ENCODE measurements at regions not wholly inside any gene's neighbourhood (a gene's known extent, or its start where the extent isn't known, plus 50 kb on each side); places are given as distances from the start of the nearest gene placed in this dataset.
A peak's percentile ranks its signal among the peaks of the same experiment; 100 is the strongest.
"Not testable (repeated sequence)": the region's sequence is repeated elsewhere in the genome, so short reads cannot be mapped to it uniquely, and the experiment has no call there.

- no peak for DNase-seq (ENCODE audit: low read depth in 2 of 2)
Observed at GRCh38 chr12:92404259-92404894, 258.7 kb upstream of the BTG1 start.

DNA sequence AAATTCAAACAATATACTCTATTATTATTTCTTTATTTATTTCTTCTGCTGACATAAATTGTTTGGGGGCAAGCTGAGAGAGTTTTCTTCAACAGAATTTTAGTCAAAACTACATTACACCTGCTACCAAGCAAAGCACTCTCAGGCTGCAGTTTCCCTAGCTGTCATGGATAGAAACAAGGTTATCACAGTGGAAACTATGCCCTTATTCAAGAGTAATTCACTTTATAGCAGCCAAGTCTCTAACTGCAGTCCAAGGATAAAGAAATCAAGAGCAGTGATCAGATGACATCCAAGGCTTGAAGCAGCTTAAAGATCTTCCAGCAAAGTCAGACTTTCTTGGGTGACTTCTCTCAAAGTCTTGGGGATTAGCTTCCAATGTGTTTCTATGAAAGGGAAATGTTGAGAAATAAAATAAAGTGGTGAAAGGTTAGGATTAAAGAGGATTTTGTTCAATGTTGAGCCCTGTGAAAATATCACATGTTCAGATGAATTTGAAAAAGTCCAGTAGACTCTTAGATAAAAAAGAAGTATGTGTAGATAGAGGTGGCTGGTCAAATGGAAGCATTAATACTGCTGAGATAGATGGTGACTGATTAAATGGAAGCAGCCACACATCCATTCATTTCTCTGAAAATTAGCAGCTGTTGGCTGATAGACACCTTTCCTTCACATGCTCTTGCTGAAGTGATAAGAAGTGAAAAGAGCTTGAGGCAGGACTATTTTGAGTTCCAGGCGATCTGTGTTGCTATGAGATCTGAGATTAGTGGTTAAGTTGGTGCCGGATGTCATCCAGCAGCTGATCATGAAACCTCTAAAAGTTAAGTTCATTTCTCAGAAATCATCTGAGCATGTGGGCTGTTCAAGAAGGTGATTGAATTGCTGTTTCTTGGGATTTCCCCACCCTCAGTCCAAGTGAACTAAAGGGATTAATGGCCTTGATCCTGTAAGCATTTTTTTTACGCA, 257.8 kb upstream of the BTG1 start:
- DNase-seq (ENCODE audit: low read depth in 2 of 2) = no peak

- DNase-seq (ENCODE audit: low read depth in 2 of 2) = no peak
Observed at GRCh38 chr12:92402415-92402814, 256.8 kb upstream of the BTG1 start.

DNA sequence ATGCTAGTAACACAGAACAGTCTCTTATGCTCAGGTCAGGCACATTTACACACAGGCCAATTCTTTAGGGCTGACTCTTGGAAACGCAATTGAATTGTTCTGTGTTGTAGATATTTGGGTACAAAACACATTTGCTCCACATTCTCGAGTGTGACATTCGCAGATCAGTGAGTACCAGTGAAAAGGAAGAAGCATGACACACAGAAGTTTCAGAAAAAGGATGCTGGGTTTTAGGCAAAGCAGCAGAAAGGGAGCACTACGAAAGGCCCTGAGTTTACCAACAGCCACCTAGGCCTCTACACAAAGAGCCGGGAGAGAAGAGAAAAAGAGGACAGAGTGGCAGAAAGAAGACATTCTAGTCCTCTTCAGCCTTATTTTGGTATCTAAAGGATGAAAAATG, 254.4 kb upstream of the BTG1 start:
- no peak for DNase-seq (ENCODE audit: low read depth in 2 of 2)

DNA sequence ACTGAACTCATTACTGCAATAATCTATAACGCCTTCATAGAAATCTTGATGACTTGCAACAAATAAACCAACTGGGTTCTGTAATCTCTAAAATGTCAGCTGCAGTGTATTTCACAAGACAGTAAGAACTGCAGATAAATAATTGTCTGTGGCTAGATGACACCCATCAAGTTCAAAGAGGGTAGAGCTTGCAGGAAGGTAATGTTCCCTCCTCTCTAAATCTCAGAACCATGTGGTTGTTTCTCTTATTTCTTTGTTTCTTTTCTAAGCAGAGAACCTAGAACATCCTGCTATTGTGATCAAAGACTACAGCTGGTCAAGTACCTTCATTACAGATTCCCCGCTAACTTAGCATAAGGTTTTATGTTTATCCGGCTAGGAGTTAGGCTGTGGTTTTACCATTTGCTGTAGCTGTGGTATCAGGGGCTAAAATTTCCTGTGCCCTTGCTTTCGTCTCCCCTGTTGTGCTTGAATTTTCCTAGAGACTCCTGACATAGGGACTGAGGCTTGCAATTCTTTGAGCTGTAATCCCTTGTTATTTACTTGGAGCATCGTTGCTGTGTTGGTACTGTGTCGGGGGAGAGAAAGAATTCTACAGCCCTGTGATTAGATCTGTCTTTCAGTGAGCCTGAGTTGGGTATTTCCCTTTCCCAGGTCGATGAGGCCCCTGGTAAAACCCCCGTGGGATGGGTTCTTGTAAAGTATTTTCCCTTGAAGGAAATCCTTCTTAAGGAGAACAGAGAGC, 253.1 kb upstream of the BTG1 start:
- no peak for DNase-seq (ENCODE audit: low read depth in 2 of 2)

GRCh38 chr12:92396647-92397252, 251.1 kb upstream of the BTG1 start:
- peak in 1 of 2 donors; percentile 12 for DNase-seq (ENCODE audit: low read depth in 2 of 2)

DNA sequence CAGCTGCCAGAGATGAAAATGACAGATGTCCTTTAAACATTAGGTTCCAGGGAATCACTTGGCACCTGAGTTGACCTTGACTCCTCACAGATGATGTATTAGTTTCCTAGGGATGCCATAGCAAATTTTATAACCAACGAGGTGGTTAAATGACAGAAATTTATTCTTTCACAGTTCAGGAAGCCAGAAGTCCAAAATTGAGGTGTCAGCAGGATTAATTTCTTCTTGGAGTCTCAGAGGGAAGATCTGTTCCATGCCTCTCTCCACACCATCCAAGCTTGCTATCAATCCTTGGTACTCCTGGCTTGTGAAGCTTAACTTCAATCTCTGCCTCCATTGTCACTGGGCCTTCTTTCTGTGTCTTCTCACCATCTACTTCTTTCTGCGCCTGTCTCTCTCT, 249.7 kb upstream of the BTG1 start:
- no peak for DNase-seq (ENCODE audit: low read depth in 2 of 2)

DNA sequence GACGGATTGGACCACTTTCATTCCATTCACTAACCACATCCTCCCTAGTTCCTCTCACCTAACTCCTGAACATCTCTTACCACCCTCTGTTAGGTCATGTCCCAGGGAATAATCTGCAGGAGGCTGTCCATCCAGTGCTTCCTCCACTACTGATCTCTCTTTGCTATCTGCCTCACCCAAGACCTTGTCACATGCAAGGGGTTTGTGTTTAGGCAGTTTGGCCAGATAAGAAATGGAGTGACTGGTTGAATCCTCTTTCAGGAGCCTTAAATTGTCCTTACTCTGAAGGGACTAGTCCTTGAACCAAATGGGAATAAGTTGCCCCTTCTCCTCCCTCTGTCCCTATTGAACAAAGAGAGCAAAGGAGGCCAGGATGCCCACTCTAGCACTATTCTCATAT, 249.2 kb upstream of the BTG1 start:
- no peak for DNase-seq (ENCODE audit: low read depth in 2 of 2)

DNA sequence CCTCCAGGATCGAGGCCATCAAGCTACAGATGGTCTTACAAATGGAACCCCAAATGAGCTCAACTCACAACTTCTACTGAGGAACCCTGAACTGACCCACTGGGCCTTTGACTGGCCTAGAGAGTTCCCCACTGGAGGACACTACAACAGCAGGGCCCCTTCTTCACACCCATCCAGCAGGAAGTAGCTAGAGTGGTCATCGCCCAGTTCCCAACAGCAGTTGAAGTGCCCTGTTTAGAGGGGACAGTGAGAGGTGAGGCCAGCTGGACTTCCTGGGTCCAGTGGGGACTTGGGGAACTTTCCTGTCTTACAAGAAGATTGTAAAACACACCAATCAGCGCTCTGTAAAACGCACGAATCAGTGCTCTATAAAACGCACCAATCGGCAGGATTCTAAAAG, 247.9 kb upstream of the BTG1 start:
- DNase-seq (ENCODE audit: low read depth in 2 of 2) = no peak

- not testable (repeated sequence) for DNase-seq (ENCODE audit: low read depth in 2 of 2)
Observed at GRCh38 chr12:92391726-92392125, 246.1 kb upstream of the BTG1 start.

DNA sequence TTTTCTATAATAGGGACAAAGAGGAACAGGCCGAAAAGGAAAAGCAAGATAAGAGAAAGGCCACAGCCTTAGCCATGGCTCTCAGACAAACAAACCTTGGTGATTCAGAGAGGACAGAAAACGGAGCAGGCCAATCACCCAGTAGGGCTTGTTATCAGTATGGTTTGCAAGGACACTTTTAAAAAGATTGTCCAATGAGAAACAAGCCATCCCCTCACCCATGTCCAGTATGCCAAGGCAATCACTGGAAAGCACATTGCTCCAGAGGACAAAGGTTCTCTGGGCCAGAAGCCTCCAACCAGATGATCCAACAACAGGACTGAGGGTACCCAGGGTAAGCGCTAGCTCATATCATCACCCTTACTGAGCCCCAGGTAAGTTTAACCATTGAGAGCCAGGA, 243.8 kb upstream of the BTG1 start:
- no peak for DNase-seq (ENCODE audit: low read depth in 2 of 2)

GRCh38 chr12:92385296-92385695, 239.7 kb upstream of the BTG1 start:
- no peak for DNase-seq (ENCODE audit: low read depth in 2 of 2)

- DNase-seq (ENCODE audit: low read depth in 2 of 2) = no peak
Observed at GRCh38 chr12:92384571-92384970, 238.9 kb upstream of the BTG1 start.

DNA sequence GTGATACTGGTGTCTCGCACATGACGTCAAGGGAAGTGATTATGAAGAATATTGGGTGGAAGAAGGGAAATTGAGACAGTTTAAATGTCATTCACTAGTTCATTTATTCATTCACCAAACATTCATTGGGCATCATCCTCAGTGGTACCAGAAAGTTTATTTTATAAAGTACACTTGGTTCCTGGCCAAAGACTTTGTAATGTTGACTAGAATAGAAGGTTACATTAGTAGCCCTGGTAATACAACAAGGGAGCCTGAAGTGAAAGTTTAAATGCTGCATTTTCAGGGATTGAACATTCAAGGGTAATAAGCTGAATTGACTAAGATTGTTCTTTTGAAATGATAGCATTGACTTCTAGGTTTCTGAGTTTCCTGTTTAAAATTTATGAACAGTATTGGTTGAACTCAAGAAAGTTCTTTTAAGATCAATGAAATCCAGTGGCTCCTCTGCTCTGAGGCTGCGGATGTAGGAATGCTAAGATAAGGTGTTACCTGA, 236.8 kb upstream of the BTG1 start:
- no peak for DNase-seq (ENCODE audit: low read depth in 2 of 2)

- no peak for DNase-seq (ENCODE audit: low read depth in 2 of 2)
Observed at GRCh38 chr12:92381856-92382255, 236.2 kb upstream of the BTG1 start.

- no peak for DNase-seq (ENCODE audit: low read depth in 2 of 2)
Observed at GRCh38 chr12:92378682-92379479, 233.2 kb upstream of the BTG1 start.

DNA sequence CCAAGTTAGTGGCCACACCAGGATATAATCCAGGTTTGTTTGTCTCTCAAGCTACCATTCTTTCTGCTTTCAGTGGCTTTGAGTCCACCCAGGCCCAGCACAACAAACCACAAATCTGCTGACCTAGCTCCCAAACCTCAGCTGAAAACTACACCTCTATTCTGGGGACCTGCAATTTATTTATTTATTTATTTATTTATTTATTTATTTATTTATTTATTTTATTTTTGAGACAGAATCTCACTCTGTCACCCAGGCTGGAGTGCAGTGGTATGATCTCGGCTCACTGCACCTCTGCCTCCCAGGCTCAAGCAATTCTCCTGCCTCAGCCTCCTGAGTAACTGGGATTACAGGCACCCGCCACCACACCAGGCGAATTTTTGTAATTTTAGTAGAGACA, 229.9 kb upstream of the BTG1 start:
- DNase-seq (ENCODE audit: low read depth in 2 of 2) = not testable (repeated sequence)

DNA sequence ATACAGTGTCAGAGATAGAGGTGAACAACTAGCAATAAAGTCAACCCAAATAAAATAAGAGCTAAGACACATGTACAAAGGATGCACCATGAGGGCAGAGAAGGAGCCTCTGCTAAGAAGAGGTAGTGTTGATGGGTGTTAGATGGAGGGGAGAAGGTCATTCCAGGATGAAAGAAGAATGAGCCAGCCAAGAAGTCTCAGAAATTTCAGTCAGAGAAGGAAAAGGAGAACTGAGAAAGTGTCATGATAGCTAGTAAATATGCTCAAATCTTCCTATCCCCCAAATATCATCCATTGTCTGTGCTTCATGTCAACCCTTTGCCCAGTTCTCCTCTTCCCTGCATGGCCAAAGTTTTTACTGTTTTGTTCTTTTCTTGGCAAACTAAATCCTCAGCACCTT, 225.2 kb upstream of the BTG1 start:
- no peak for DNase-seq (ENCODE audit: low read depth in 2 of 2)

- DNase-seq (ENCODE audit: low read depth in 2 of 2) = no peak
Observed at GRCh38 chr12:92369636-92370035, 224.0 kb upstream of the BTG1 start.

GRCh38 chr12:92369056-92369455, 223.4 kb upstream of the BTG1 start:
- DNase-seq (ENCODE audit: low read depth in 2 of 2) = no peak

DNA sequence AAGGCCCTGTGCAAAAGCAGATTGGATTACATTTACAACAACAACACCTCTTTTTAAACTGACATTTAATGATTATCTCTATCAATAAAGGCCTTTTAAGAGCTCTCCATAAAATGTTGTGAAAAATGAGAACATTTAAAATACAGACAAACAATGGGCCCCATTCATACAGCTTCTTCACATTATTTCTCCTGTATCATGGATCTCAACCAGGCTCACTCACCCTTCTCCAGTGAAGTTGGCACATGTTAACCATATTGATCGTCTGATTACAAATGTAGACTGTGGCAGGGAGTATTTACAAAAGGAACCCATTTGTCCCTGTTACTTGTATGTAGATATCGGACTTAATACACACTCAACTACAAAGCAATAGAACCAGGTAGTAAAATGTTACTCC, 220.2 kb upstream of the BTG1 start:
- no peak for DNase-seq (ENCODE audit: low read depth in 2 of 2)
